Osteoblast (primary cell): ENCODE measurements at regions not wholly inside any gene's neighbourhood (a gene's known extent, or its start where the extent isn't known, plus 50 kb on each side); places are given as distances from the start of the nearest gene placed in this dataset.

Experiments
- DNase-seq: peaks from one replicate; pipeline ENCODE4 v3.0.0; 2011; ENCODE audit warnings: low spot score, mixed read lengths; ENCODE audit not compliant: insufficient read length; ENCODE audit errors: missing footprints
- H2AFZ ChIP-seq: 2 replicates; pipeline ENCODE4 v1.6.0; 2011; ENCODE audit warnings: mild to moderate bottlenecking, low read length
- H3K27ac ChIP-seq: 2 replicates; pipeline ENCODE4 v1.5.1; 2011; ENCODE audit warnings: mild to moderate bottlenecking, low read depth, low read length, moderate library complexity
- H3K27me3 ChIP-seq: 2 replicates; pipeline ENCODE4 v1.6.0; 2012; ENCODE audit warnings: mild to moderate bottlenecking, control low read depth, inconsistent platforms, low read length, moderate library complexity; ENCODE audit not compliant: insufficient read depth
- H3K36me3 ChIP-seq: 2 replicates; pipeline ENCODE4 v1.5.1; 2011; ENCODE audit warnings: mild to moderate bottlenecking, low read length, control low read depth, moderate library complexity; ENCODE audit not compliant: insufficient read depth
- H3K4me1 ChIP-seq: 2 replicates; pipeline ENCODE4 v1.5.1; 2011; ENCODE audit warnings: mild to moderate bottlenecking, low read length, control low read depth, moderate library complexity; ENCODE audit not compliant: insufficient read depth
- H3K4me2 ChIP-seq: 2 replicates; pipeline ENCODE4 v1.6.0; 2011; ENCODE audit warnings: mild to moderate bottlenecking, low read length; ENCODE audit not compliant: insufficient read depth
- H3K4me3 ChIP-seq: fragments of 200-600 bp; sonication (generic); 3 replicates; pipeline ENCODE4 v1.5.1; 2012; ENCODE audit warnings: mild to moderate bottlenecking, low read length, inconsistent platforms; ENCODE audit not compliant: insufficient read depth
- H3K79me2 ChIP-seq: 2 replicates; pipeline ENCODE4 v1.6.0; 2012; ENCODE audit warnings: mild to moderate bottlenecking, low read length, control low read depth, inconsistent platforms; ENCODE audit not compliant: insufficient read depth
- H3K9me3 ChIP-seq: 2 replicates; pipeline ENCODE4 v1.5.1; 2011; ENCODE audit warnings: low read depth, low read length, control low read depth
- H4K20me1 ChIP-seq: 2 replicates; pipeline ENCODE4 v1.6.0; 2012; ENCODE audit warnings: mild to moderate bottlenecking, low read length, control low read depth; ENCODE audit not compliant: insufficient read depth
- CTCF ChIP-seq: IDR thresholded peaks from 2 replicates; pipeline ENCODE4 v1.5.1; 2011; ENCODE audit warnings: mild to moderate bottlenecking, low read depth, low read length, moderate library complexity; ENCODE audit errors: extremely low read depth

GRCh38 chr1:170326186-170326585 lies 180.4 kb downstream of the NTMT2 start:
- Histone ChIP-seq H3K27ac (no peak overlapping the region), H3K4me3 (no peak overlapping the region), H3K36me3 (no peaks in the 10 kb centered on the region), H3K4me1 (no peaks in the 10 kb centered on the region), H4K20me1 (no peaks in the 10 kb centered on the region), H3K4me2 (no peak overlapping the region), H3K79me2 (no peaks in the 10 kb centered on the region), H3K9me3 (no peaks in the 10 kb centered on the region), H3K27me3 (no peaks in the 10 kb centered on the region), H2AFZ (no peak overlapping the region)
- no peak for DNase-seq
- no peak for TF ChIP-seq CTCF

GRCh38 chr1:170332801-170333200 lies 187.0 kb downstream of the NTMT2 start:
- Histone ChIP-seq H3K27me3 (no peaks in the 10 kb centered on the region), H3K9me3 (no peaks in the 10 kb centered on the region), H3K4me3 (no peak overlapping the region), H3K27ac (no peak overlapping the region), H3K4me1 (no peaks in the 10 kb centered on the region), H3K36me3 (no peaks in the 10 kb centered on the region), H2AFZ (no peak overlapping the region), H3K79me2 (no peaks in the 10 kb centered on the region), H3K4me2 (no peak overlapping the region), H4K20me1 (no peaks in the 10 kb centered on the region)
- DNase-seq = no peak
- TF ChIP-seq CTCF = no peak

- Histone ChIP-seq H3K4me1 (no peaks in the 10 kb centered on the region), H3K4me3 (no peak overlapping the region), H4K20me1 (no peaks in the 10 kb centered on the region), H3K9me3 (no peaks in the 10 kb centered on the region), H3K79me2 (no peaks in the 10 kb centered on the region), H2AFZ (no peak overlapping the region), H3K4me2 (no peak overlapping the region), H3K36me3 (no peaks in the 10 kb centered on the region), H3K27ac (no peak overlapping the region), H3K27me3 (no peaks in the 10 kb centered on the region)
- no peak for TF ChIP-seq CTCF
- no peak for DNase-seq
Measured at GRCh38 chr1:170337413-170337994, 191.7 kb downstream of the NTMT2 start.

GRCh38 chr1:170339534-170339933 lies 192.4 kb upstream of the GORAB start:
- Histone ChIP-seq H3K4me2 (no peak overlapping the region), H3K27ac (no peak overlapping the region)
- TF ChIP-seq CTCF = no peak

More at GRCh38 chr1:170339534-170339933, 192.4 kb upstream of the GORAB start:
- Histone ChIP-seq H3K4me1 (no peaks in the 10 kb centered on the region), H3K9me3 (no peaks in the 10 kb centered on the region), H3K4me3 (no peak overlapping the region), H3K27me3 (no peaks in the 10 kb centered on the region), H3K36me3 (no peaks in the 10 kb centered on the region), H4K20me1 (no peaks in the 10 kb centered on the region), H3K79me2 (no peaks in the 10 kb centered on the region), H2AFZ (no peak overlapping the region)
- no peak for DNase-seq
